Activated naive CD4-positive, alpha-beta T cell treated with anti-CD3 and anti-CD28 coated beads for 36 hours (primary cell): ENCODE measurements at regions not wholly inside any gene's neighbourhood (a gene's known extent, or its start where the extent isn't known, plus 50 kb on each side); places are given as distances from the start of the nearest gene placed in this dataset.

Experiments
- CTCF ChIA-PET: fragments of 350-600 bp; sonication (Branson Sonifier 250); formaldehyde crosslinking; loops from one replicate; lab custom pipeline; 2021; ENCODE audit warnings: antibody characterized with exemption; lab: Charles Lee
- DNase-seq: peaks from one replicate; pipeline ENCODE4 v3.0.0-alpha.2; 2020
- H3K27ac Mint-ChIP-seq: one replicate; pipeline ENCODE4 v1.8.0; 2021; ENCODE audit warnings: mild to moderate bottlenecking, mixed read lengths
- H3K27me3 Mint-ChIP-seq: one replicate; pipeline ENCODE4 v1.8.0; 2021; ENCODE audit warnings: low read depth, mixed read lengths
- H3K36me3 Mint-ChIP-seq: one replicate; pipeline ENCODE4 v1.8.0; 2021; ENCODE audit warnings: low read depth, mixed read lengths
- H3K4me1 Mint-ChIP-seq: one replicate; pipeline ENCODE4 v1.8.0; 2021; ENCODE audit warnings: low read depth, mixed read lengths
- H3K4me3 Mint-ChIP-seq: one replicate; pipeline ENCODE4 v1.8.0; 2021; ENCODE audit warnings: mild to moderate bottlenecking, moderate library complexity, mixed read lengths
- H3K9me3 Mint-ChIP-seq: one replicate; pipeline ENCODE4 v1.8.0; 2021; ENCODE audit warnings: mixed read lengths
- intact Hi-C: fragments of 100-400 bp; cut with micrococcal nuclease; formaldehyde crosslinking; loops from one replicate; pipeline ENCODE4 v1.15.1; 2023

GRCh38 chr10:89888321-89889070 lies 187.1 kb downstream of the KIF20B start:
- H3K27me3 Mint-ChIP-seq: peaks cover 11% of the 10 kb centered on the region
- H3K4me3 Mint-ChIP-seq: no peak overlapping the region
- no peak for DNase-seq
- H3K27ac Mint-ChIP-seq: no peak overlapping the region
- CTCF ChIA-PET: no interaction called here
- intact Hi-C loops: no loop called here
- no peaks in the 10 kb centered on the region for H3K4me1 Mint-ChIP-seq
- H3K9me3 Mint-ChIP-seq: no peaks in the 10 kb centered on the region
- no peaks in the 10 kb centered on the region for H3K36me3 Mint-ChIP-seq

- CTCF ChIA-PET: no interaction called here
- H3K4me1 Mint-ChIP-seq: no peaks in the 10 kb centered on the region
- no peak overlapping the region for H3K4me3 Mint-ChIP-seq
- H3K9me3 Mint-ChIP-seq: no peaks in the 10 kb centered on the region
- intact Hi-C loops: no loop called here
- H3K27ac Mint-ChIP-seq: no peak overlapping the region
- no peaks in the 10 kb centered on the region for H3K36me3 Mint-ChIP-seq
- peaks cover 7% of the 10 kb centered on the region for H3K27me3 Mint-ChIP-seq
- no peak for DNase-seq
Measured at GRCh38 chr10:89889606-89890005, 188.2 kb downstream of the KIF20B start.

DNA sequence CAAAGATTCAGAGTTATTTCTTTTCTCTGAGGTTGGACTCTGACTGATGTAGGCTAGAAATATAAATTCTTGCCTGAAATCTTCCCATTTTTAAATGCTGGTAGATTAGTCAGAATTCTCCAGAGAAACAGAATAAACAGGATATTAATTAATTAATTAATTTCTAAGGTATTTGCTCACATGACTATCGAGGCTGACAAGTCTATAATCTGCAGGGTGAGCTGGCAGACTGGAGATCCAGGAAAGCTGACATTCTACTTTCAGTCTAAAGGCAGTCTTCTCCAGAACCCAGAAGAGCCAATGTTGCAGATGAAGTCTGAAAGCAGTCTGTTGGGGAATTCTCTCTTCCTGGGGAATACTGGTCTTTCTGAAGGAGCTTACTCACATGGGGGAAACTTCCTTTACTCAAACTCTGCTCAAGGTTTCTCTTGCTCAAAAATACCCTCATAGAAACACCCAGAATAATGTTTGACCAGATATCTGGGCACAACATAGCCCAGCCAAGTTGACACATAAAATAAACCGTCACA lies 189.7 kb downstream of the KIF20B start:
- no peaks in the 10 kb centered on the region for H3K9me3 Mint-ChIP-seq
- CTCF ChIA-PET: no interaction called here
- no peak overlapping the region for H3K27ac Mint-ChIP-seq
- no peaks in the 10 kb centered on the region for H3K4me1 Mint-ChIP-seq
- no peaks in the 10 kb centered on the region for H3K36me3 Mint-ChIP-seq
- H3K27me3 Mint-ChIP-seq: peaks cover 13% of the 10 kb centered on the region
- intact Hi-C loops: no loop called here
- H3K4me3 Mint-ChIP-seq: no peak overlapping the region
- DNase-seq: no peak

- Mint-ChIP-seq H3K9me3 (no peaks in the 10 kb centered on the region), H3K4me1 (no peaks in the 10 kb centered on the region), H3K27ac (no peak overlapping the region), H3K4me3 (no peak overlapping the region), H3K36me3 (no peaks in the 10 kb centered on the region), H3K27me3 (peaks cover 14% of the 10 kb centered on the region)
- DNase-seq: no peak
- CTCF ChIA-PET: no interaction called here
- intact Hi-C loops: no loop called here
Measured at GRCh38 chr10:89894051-89894450, 192.7 kb downstream of the KIF20B start.

GRCh38 chr10:89900554-89900953 lies 199.2 kb downstream of the KIF20B start:
- DNase-seq: no peak
- H3K9me3 Mint-ChIP-seq: no peaks in the 10 kb centered on the region
- CTCF ChIA-PET: no interaction called here

GRCh38 chr10:89901895-89902294 lies 200.5 kb downstream of the KIF20B start:
- intact Hi-C loops: no loop called here
- peaks cover 15% of the 10 kb centered on the region for H3K27me3 Mint-ChIP-seq
- H3K9me3 Mint-ChIP-seq: no peaks in the 10 kb centered on the region
- DNase-seq: no peak
- no peak overlapping the region for H3K4me3 Mint-ChIP-seq
- no peaks in the 10 kb centered on the region for H3K36me3 Mint-ChIP-seq
- H3K4me1 Mint-ChIP-seq: no peaks in the 10 kb centered on the region
- no peak overlapping the region for H3K27ac Mint-ChIP-seq
- CTCF ChIA-PET: no interaction called here

More at GRCh38 chr10:89900554-89900953, 199.2 kb downstream of the KIF20B start:
- H3K27me3 Mint-ChIP-seq: peaks cover 19% of the 10 kb centered on the region
- H3K4me1 Mint-ChIP-seq: no peaks in the 10 kb centered on the region
- intact Hi-C loops: no loop called here
- H3K4me3 Mint-ChIP-seq: no peak overlapping the region
- no peak overlapping the region for H3K27ac Mint-ChIP-seq
- H3K36me3 Mint-ChIP-seq: no peaks in the 10 kb centered on the region

DNA sequence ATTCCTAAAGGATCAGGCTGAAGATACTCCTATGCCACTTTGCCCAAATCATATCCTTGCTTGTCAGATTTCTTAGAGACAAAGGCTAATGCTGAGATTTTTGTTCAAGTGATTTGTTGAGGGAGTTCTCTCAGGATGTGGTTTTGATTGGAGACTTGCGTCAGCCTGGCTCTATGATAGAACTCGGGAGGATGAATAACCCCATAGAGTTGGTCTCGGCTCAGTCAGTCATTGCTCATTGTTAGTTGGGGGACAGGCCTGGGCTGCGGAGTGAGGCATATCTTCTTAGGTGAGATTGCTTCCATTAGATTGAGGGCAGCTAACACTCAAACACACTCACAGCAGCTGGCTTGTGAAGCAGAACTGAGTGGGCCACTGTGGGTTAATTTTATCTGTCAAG lies 203.4 kb downstream of the KIF20B start:
- no peak overlapping the region for H3K4me3 Mint-ChIP-seq
- CTCF ChIA-PET: interaction anchor here (0.7 kb wide), 1 partner anchor 665 kb away, joined by 4 read pairs; no protein-coding TSS in a partner anchor
- H3K27ac Mint-ChIP-seq: no peak overlapping the region
- DNase-seq: peak; percentile 49
- H3K36me3 Mint-ChIP-seq: no peaks in the 10 kb centered on the region
- no peaks in the 10 kb centered on the region for H3K4me1 Mint-ChIP-seq
- intact Hi-C loops: no loop called here
- H3K27me3 Mint-ChIP-seq: peaks cover 20% of the 10 kb centered on the region
- no peaks in the 10 kb centered on the region for H3K9me3 Mint-ChIP-seq

- Mint-ChIP-seq H3K4me1 (no peaks in the 10 kb centered on the region), H3K27me3 (peaks cover 27% of the 10 kb centered on the region), H3K27ac (no peak overlapping the region), H3K4me3 (no peak overlapping the region), H3K36me3 (no peaks in the 10 kb centered on the region), H3K9me3 (no peaks in the 10 kb centered on the region)
- no peak for DNase-seq
- CTCF ChIA-PET: no interaction called here
- intact Hi-C loops: no loop called here
Measured at GRCh38 chr10:89909752-89910151, 208.4 kb downstream of the KIF20B start.

GRCh38 chr10:89915021-89915420 lies 213.6 kb downstream of the KIF20B start:
- CTCF ChIA-PET: no interaction called here
- no peak overlapping the region for H3K4me3 Mint-ChIP-seq
- H3K9me3 Mint-ChIP-seq: no peaks in the 10 kb centered on the region
- H3K36me3 Mint-ChIP-seq: no peaks in the 10 kb centered on the region
- peaks cover 10% of the 10 kb centered on the region for H3K27me3 Mint-ChIP-seq
- DNase-seq: no peak
- H3K4me1 Mint-ChIP-seq: no peaks in the 10 kb centered on the region
- no peak overlapping the region for H3K27ac Mint-ChIP-seq
- intact Hi-C loops: no loop called here

DNA sequence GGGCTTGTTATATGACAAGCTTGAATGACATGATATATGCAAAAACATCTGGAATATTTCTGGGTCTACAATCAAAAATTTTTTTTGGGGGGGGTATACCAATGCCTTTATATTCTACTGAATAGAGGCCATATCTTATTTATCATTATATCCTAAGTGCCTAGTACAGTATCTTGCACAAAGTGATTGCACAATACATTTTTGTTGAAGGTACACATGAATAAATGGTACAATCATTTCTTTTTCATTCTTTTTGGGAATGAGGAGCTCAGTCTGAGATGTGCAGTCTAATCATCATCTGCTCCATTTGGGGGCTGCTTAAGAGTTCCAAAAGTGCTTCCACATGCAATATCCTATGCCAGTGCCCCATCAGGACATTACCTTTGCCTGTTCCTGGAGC lies 214.6 kb downstream of the KIF20B start:
- peaks cover 5% of the 10 kb centered on the region for H3K27me3 Mint-ChIP-seq
- H3K27ac Mint-ChIP-seq: no peak overlapping the region
- CTCF ChIA-PET: no interaction called here
- no peak for DNase-seq
- intact Hi-C loops: no loop called here
- H3K4me3 Mint-ChIP-seq: no peak overlapping the region
- no peaks in the 10 kb centered on the region for H3K36me3 Mint-ChIP-seq
- H3K9me3 Mint-ChIP-seq: no peaks in the 10 kb centered on the region
- no peaks in the 10 kb centered on the region for H3K4me1 Mint-ChIP-seq

DNA sequence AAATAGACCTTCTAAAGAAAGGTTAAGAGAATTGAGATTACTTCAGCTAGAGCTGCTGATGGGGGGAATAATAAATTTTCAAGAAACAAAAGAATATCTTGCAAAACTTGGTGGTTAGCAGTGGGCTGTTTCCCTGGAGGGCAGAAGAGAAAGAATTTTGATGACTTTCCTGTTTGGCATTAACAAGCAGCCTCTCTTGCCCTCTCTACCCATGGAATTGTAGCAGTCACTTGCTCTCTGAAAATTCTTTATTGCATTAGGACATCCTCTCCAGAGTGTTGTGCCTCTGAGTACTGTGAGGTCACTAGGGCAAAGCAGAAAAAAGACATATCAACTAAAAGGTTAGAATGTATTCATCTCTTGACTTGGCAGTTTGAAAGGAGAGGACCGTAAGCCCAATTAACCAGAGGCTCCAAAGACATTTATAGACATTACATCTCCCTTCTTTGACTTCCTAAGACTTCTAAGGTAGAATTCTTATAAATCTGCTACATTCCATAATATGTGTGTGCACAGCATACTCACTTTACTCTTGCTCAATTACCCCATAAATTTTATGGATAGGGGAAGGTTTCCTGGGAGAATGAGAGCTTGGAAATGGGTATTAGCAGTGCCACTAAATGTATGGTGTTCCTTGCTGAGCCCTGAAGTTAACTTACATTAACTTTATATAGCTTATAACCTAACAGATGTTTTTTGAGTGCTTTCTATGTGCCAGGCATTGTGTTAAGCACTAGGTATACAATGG lies 215.3 kb downstream of the KIF20B start:
- intact Hi-C loops: no loop called here
- peaks cover 2% of the 10 kb centered on the region for H3K27me3 Mint-ChIP-seq

GRCh38 chr10:89921403-89921802 lies 220.0 kb downstream of the KIF20B start:
- H3K27me3 Mint-ChIP-seq: peaks cover 3% of the 10 kb centered on the region
- H3K36me3 Mint-ChIP-seq: no peaks in the 10 kb centered on the region
- DNase-seq: no peak
- intact Hi-C loops: no loop called here
- no peak overlapping the region for H3K4me3 Mint-ChIP-seq
- H3K9me3 Mint-ChIP-seq: no peaks in the 10 kb centered on the region
- no peaks in the 10 kb centered on the region for H3K4me1 Mint-ChIP-seq
- CTCF ChIA-PET: no interaction called here
- H3K27ac Mint-ChIP-seq: no peak overlapping the region

More for the DNA sequence above, 215.3 kb downstream of the KIF20B start:
- no peaks in the 10 kb centered on the region for H3K36me3 Mint-ChIP-seq
- no peaks in the 10 kb centered on the region for H3K4me1 Mint-ChIP-seq
- no peaks in the 10 kb centered on the region for H3K9me3 Mint-ChIP-seq
- no peak overlapping the region for H3K4me3 Mint-ChIP-seq
- H3K27ac Mint-ChIP-seq: no peak overlapping the region
- CTCF ChIA-PET: no interaction called here
- DNase-seq: no peak

- intact Hi-C loops: no loop called here
- H3K27me3 Mint-ChIP-seq: peaks cover 3% of the 10 kb centered on the region
- no peaks in the 10 kb centered on the region for H3K9me3 Mint-ChIP-seq
- no peaks in the 10 kb centered on the region for H3K36me3 Mint-ChIP-seq
- H3K27ac Mint-ChIP-seq: no peak overlapping the region
- CTCF ChIA-PET: no interaction called here
- H3K4me3 Mint-ChIP-seq: no peak overlapping the region
- H3K4me1 Mint-ChIP-seq: no peaks in the 10 kb centered on the region
- no peak for DNase-seq
Measured at GRCh38 chr10:89923661-89924060, 222.3 kb downstream of the KIF20B start.
